ENCODE measurements at regions not wholly inside any gene's neighbourhood (a gene's known extent, or its start where the extent isn't known, plus 50 kb on each side); places are given as distances from the start of the nearest gene placed in this dataset.

- intact Hi-C loops (cut with DNase I), result no loop called here
- no peak for DNase-seq
These were observed 324.6 kb upstream of the PDGFD start for GRCh38 chr11:104488561-104488960.

GRCh38 chr11:104487046-104487806 is 323.3 kb upstream of the PDGFD start:
- DNase-seq, result no peak
- intact Hi-C loops (cut with DNase I), result no loop called here

GRCh38 chr11:104484804-104485554 is 321.0 kb upstream of the PDGFD start:
- intact Hi-C loops (cut with DNase I), result no loop called here
- no peak for DNase-seq

- intact Hi-C loops (cut with DNase I), result no loop called here
- DNase-seq, result no peak
These were observed 313.0 kb upstream of the PDGFD start for GRCh38 chr11:104476898-104477297.

- intact Hi-C loops (cut with DNase I), result no loop called here
- no peak for DNase-seq
These were observed 312.5 kb upstream of the PDGFD start for GRCh38 chr11:104476454-104476853.

GRCh38 chr11:104467404-104467803 is 303.5 kb upstream of the PDGFD start:
- no peak for DNase-seq
- intact Hi-C loops (cut with DNase I), result no loop called here

GRCh38 chr11:104465321-104465720 is 301.4 kb upstream of the PDGFD start:
- no peak for DNase-seq
- intact Hi-C loops (cut with DNase I), result no loop called here

GRCh38 chr11:104464691-104465090 is 300.7 kb upstream of the PDGFD start:
- intact Hi-C loops (cut with DNase I), result no loop called here
- no peak for DNase-seq

GRCh38 chr11:104462341-104462740 is 298.4 kb upstream of the PDGFD start:
- peak in 1 of 42 donors; percentile 15 for DNase-seq
- intact Hi-C loops (cut with DNase I), result no loop called here

GRCh38 chr11:104451197-104451893 is 287.4 kb upstream of the PDGFD start:
- DNase-seq, result no peak
- intact Hi-C loops (cut with DNase I), result no loop called here

- no peak for DNase-seq
- intact Hi-C loops (cut with DNase I), result no loop called here
These were observed 279.4 kb upstream of the PDGFD start for GRCh38 chr11:104443387-104443786.

GRCh38 chr11:104442321-104442720 is 278.4 kb upstream of the PDGFD start:
- intact Hi-C loops (cut with DNase I), result no loop called here

GRCh38 chr11:104435494-104435893 is 271.5 kb upstream of the PDGFD start:
- intact Hi-C loops (cut with DNase I), result no loop called here
- DNase-seq, result no peak

More at GRCh38 chr11:104442321-104442720, 278.4 kb upstream of the PDGFD start:
- no peak for DNase-seq

- no peak for DNase-seq
- intact Hi-C loops (cut with DNase I), result no loop called here
These were observed 269.8 kb upstream of the PDGFD start for GRCh38 chr11:104433751-104434150.

GRCh38 chr11:104432981-104433380 is 269.0 kb upstream of the PDGFD start:
- DNase-seq, result no peak
- intact Hi-C loops (cut with DNase I), result no loop called here

GRCh38 chr11:104432526-104432925 is 268.6 kb upstream of the PDGFD start:
- intact Hi-C loops (cut with DNase I), result no loop called here
- no peak for DNase-seq

GRCh38 chr11:104422324-104422944 is 258.5 kb upstream of the PDGFD start:
- DNase-seq, result peak in 1 of 42 donors; percentile 5
- intact Hi-C loops (cut with DNase I), result no loop called here

GRCh38 chr11:104410336-104410735 is 246.4 kb upstream of the PDGFD start:
- intact Hi-C loops (cut with DNase I), result no loop called here
- no peak for DNase-seq

GRCh38 chr11:104408630-104409029 is 244.7 kb upstream of the PDGFD start:
- DNase-seq, result no peak
- intact Hi-C loops (cut with DNase I), result no loop called here

GRCh38 chr11:104405277-104405676 is 241.3 kb upstream of the PDGFD start:
- intact Hi-C loops (cut with DNase I), result no loop called here
- no peak for DNase-seq
